ENCODE measurements at regions not wholly inside any gene's neighbourhood (a gene's known extent, or its start where the extent isn't known, plus 50 kb on each side); places are given as distances from the start of the nearest gene placed in this dataset.
A peak's percentile ranks its signal among the peaks of the same experiment; 100 is the strongest.

DNA sequence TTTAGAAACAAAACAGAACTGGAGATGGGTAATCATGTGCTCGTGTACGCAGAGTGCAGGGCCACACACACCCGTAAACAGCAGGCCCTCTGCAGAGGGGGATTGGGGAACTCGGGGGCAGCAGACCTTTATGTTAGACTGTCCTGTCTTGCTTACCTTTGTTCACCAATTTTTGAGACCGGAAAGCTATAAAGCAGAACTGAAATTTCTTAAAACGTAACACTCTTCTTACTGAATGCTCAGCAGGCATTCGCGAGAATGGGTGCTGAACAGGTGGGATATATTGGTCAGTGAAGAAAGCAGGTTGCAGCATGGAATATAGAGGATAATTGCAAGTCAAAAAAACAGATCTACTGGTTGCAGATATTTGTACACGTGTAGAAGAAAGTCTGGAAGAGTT is 211.1 kb downstream of the BMP7 start:
- DNase-seq: no peak

DNA sequence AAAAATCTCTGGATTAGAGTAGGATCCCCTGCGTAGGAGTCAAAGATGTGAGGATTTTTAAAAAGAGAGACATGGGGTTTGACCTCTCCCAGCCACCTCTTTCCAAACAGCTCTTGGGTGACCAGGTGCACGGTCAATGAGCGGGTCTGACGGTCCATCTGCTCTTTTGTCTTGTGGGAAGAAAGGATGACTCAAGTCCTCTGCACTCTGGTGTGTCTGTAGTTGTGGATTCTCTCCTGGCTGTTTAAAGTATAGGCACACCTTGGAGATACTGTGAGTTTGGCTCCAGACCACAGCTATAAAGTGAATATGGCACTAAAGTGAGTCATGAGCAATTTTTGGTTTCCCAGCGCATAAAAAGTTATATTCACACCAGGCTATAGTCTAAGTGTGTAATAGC is 209.8 kb downstream of the BMP7 start:
- DNase-seq: no peak

DNA sequence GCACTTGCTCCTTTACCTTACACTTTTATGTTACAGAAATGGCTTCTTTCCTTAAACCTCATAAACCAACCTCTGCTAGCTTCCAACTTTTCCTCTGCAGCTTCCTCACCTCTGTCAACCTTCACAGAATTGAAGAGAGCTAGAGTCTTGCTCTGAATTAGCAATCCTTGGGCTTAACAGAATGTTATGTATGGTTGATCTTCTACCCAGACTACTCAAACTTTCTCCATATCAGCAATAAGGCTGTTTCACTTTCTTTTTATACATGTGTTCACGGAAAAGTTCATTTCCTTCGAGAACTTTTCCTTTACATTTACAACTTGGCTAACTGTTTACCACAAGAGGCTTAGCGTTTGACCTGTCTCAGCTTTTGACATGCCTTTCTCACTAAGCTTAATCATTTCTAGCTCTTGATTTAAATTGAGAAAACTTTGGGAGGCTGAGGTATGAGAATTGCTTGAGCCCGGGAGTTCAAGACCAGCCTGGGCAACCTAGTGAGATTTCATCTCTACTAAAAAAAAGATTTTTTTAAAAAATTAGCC is 207.3 kb downstream of the BMP7 start:
- no peak for DNase-seq

DNA sequence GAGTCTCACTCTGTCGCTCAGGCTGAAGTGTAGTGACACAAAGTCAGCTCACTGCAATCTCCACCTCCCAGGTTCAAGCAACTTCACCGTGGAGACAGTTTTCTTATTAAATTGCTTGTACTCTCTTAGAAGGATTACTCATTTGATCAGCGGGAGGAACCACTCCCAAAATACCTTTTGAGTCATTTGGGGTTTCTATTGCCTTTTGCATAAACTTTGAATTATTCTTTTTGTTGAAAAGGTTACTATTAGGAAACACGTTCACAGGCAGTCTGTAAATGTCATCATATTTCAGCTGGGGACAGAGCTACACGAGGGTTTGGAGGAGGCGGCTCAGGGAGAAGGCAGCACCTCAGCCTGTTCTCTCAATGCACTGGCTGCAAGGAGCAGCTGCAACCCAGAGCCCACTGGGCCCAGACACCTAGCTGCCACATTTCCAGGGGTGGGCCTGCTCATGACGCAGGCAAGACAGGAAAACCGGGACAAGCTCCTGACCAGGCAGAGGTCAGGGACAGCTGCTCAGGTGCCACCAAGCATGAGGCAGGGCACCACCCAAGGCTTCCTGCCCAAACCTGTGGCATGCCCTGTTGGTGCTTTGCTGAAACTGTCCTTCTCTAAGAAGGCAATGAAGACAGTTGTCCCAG is 205.9 kb downstream of the BMP7 start:
- DNase-seq: no peak

DNA sequence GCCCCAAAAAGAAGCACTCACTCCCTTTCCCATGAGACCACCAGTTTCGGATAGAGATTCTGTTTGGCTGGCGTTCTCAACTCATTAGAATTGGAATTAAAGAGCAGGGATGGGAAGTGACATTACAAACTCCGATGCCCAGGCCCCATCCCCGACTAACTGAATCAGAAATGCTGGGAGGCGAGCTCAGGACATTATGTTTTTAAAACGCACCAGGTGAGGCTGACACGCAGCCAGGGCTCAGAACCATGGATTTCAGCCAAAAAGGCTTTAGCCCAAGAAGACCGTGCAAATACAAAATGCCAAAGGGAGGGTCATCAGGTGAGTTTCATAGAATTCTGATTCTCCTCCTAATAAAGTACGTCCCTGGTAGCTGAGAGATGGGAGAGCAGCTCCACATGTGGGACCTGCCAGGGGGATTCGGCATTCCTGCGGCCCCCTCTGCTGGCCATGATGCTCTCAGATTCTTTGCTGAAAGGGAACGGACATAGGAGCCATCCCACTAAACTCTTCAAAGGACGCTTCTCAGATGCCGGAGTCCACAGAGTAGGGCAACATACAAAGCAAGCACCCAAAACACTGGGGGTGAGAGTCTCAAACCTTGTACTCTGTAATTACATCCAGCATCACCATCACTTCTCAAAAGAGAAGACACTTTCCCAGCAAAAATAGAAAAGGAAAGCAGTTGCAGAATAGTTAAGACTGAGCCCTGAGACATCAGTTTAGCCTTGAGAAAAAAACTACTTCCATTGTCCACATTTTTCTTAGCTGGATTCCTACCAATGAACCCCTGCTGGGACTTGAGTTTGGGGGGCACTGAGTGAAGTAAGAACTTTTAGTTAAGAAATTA is 205.2 kb downstream of the BMP7 start:
- DNase-seq: peak in 17 of 51 donors; percentile 4 to 43 (median 15)

DNA sequence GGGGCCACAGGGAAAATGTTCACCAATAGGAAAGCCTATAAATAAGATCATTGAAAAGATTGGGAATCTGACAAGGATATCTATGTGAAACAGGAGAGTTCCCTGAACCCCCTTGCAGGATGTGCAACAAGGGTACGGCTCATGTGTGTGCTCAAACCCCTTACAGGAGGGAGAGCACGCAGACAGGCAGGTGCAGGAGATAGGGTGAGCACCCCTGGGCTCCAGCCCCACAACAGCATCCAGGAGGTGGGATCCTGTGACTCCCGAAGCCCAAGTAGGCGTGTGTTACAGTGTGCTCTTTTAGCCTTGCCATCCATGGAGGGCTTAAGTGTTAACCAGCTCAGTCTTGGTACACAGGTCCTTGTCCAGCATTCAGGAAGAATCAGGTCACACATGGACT is 204.2 kb downstream of the BMP7 start:
- no peak for DNase-seq

DNA sequence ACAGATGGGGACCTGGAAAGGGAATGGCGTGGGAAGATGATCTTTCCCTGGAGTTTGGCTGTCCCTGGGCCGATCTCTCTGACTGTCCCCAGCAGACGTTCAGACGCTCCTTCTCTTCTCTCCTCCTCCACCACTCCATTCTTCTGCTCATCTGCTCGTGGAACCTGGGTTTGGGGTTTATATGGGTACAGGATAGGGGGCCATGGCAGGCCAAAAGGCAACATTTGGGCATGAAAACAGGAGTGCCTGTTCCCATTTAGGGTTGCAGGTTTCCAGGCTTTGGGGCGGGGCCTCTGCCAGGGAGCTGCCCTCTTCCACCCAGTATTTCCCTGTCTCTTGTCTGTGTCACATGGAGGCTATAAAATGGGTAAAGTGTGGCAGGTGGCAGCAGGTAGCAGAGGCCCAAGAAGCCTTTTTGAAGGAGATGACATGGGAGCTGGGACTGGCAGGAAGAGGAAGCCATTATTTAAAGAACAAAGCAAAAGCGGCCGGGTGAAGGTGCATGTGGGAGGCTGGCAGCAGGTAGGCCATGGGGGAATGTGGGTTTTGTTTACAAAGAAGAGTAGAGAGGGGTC is 203.7 kb downstream of the BMP7 start:
- DNase-seq: no peak

DNA sequence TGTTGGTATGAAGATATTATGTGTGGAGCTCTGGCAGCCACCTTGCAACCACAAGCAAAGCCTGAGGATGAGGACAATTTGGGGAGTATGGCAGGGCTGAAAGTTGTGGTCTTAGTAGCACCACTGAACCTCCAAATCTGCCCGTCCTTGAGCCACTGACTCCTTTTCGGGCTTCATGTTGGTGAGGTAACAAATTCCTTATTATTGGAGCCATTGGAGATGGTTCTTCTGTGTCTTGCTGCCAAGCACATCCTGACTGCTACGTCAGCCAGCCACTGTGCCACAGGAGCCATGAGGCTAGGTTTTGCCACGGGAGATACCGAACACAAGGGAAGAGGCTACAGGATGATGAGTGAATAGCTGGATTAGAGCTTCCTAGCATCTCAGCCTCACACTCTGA is 201.6 kb downstream of the BMP7 start:
- no peak for DNase-seq

DNA sequence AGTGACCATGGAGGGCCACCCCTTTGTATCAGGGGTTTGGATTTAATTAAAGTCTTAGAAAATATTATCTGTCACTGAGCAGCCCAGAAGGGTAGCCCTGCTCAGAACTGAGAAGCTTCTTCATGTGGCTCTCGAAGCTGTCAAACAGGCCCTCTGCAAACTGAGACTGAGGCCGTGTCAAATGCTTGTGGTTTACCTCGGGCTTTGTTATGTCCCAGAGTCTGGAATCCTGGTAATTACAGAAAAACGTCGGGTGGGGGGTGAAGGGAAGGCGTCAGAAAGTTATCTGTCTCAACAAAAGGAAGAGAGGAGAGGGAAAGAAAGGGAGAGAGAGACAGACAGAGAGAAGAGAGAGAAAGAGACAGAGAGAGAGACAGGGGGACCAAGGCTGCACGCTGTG is 200.8 kb downstream of the BMP7 start:
- no peak for DNase-seq

DNA sequence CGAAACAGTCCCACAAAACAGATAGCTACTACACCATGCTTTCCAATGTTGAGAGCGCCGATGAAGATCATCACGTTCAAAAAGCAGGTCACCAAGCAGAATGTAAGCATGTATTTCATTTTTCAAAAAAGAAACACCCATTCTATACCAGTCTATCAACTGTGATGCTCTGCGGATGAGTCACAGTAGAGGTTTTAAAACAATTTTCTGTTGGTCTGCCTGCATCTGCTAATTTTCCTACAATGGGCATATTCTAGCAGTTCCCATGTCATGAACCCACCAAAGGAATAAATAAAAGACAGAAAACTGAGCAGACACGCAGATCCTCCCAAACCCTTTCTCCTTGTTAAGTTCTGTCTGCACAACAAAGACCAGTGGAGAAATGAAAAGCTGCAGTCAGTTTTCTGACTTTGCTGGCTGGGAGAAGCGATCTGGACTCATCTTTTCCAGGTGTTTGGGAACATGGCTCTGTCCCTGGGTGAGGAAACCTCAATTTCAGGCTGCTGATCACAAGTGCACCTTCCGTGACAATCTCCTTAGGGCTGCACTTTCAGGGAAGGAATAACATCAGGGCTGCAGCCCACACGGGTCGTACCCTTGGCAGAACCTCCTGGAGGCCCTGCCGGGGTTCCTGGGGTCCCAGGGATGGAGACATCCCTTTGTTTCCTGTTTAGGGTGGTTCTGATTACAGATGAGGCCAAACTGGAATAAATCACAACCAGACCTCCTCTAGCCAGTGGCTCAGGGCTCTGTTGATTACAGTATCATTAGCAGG is 200.1 kb downstream of the BMP7 start:
- DNase-seq: no peak

DNA sequence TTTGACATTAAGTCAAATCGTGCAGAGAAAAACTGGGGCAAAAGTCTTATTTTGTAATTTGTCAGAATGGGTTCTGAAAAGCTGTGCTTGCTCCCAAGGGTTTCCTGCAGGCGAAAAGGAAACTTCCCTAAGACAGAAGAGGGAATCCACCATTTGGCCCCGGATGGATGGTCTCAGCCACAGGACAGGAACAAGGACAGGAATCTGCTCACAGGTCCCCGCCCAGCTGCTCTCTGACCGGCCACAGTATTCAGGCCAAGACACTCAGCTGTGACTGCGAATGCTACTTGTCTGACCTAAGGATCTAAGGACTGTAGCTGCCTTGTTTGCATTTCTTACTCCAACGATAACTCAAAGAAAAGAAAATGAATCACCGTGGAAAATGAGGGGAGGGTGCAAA is 197.0 kb downstream of the BMP7 start:
- DNase-seq: no peak

DNA sequence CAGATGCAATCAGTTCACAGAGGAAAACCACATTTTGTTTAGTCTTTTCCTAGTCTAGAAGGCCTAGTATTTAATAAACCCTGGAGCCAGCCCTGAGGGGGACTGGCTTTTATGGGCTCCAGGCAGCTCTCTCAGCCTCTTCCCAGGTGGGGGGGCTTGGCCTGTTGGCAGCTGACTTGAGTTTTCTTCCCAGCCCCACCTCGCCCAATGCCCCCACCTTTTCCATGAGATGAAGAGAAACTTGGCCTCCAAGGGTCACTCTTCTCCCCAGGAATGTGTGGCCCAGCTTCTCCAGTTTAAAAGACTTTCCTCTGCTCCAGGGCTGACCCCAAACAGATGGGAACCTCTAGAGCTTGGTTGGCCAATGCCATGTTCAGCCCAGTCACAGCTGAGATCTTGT is 196.1 kb downstream of the BMP7 start:
- DNase-seq: no peak

DNA sequence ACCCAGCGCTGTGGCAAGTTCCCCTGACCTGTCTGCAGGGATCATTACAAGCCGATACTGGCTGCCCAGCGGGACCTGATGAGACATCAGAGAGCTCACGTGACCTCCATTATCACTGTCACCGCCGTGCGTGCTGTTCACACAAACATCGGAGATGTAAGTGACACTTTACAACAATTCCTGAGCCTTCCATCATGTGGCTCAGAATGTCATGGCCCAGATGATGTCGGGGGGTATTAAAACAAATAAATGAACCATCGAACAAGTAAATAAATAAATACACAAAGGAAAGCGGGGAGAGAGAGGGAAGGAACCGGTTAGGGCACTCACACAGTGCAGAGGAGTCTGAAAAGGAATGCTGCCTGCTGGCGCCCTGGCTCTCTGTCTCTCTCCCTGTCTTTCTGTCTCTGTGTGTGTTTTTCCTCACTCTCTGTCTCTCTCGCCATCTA is 195.1 kb downstream of the BMP7 start:
- no peak for DNase-seq

DNA sequence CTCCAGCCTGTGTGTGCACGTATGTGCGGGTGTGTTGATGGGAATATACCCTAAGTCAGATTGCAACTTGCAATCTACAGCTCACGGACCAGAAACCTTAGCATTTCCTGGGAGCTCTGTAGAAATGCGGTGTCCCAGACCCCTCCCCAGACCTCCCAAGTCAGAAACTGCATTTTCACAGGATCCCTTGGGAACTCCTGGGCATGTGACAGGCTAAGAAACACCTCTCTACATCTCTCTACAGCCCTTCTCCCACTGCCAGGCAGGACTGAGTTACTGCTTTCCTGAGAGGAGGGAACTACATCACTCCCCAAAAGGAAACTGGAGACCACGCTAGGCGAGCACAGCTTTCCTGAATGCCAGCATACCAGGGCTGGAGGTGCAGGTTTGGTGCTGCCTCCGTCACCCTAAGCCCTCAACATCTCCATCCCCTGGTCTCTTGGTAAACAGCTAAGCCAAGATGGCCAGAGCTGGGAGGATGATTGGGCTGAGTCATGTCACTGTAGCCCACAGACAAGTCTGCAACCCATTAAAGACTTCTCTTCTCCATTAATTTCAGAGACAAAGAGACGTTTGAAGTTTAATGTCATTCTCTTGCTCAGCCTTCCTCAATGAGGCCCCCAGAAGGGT is 194.4 kb downstream of the BMP7 start:
- no peak for DNase-seq

DNA sequence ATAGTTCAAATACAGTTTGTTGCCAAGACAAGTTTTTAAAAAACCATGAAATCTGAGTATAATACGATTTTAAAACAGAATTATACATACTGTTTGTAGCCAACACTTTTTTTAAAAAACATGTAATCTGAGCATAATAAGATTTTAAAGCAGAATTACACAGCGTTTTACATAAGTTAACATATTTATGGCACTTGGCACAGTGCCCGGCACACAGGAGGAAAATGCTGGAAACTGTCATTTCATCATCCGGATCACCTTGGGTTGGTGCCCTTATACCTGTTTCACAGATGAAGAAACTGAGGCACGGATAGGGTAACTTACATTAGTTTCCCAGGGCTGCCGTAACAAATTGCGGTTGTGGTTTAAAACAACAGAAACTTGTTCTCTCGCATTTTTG is 193.0 kb downstream of the BMP7 start:
- DNase-seq: no peak

DNA sequence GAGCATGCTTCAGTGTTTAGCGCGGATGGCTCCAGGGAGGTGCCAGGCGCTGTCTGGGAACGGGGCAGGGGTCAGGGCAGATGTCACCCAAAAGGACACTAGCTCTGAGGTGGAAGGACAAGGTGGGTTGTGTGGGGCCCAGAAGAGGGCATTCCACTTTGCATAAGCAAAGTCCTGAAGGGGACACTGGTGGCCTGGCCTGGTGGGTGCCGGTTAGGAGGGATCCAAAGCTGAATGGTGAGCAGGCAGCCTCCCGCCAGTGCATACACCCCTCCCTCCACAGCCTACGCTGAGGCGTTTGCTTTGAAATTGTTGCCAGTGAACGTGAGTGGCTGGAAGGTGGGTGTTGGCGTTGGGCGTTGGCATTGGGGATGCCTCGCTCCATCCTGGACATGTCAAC is 192.1 kb downstream of the BMP7 start:
- DNase-seq: no peak

DNA sequence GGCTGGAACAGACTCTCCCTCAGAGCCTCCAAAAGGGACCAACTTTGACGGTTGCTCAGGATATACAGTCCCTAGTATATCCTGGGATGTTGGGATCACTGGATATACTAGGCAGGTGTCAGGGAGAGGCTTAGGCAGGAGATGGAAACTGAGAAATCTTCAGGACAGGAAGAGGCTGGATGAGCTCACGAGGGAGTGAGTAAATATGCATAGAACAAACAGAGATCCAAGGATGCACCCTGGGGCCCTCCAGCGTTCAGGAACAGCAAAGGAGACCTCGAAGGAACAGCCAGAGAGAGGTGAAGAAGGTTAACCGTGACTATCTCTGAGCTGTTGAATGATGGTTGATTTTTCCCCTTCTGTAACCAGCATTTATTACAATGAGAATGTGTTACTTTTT is 191.3 kb downstream of the BMP7 start:
- no peak for DNase-seq

DNA sequence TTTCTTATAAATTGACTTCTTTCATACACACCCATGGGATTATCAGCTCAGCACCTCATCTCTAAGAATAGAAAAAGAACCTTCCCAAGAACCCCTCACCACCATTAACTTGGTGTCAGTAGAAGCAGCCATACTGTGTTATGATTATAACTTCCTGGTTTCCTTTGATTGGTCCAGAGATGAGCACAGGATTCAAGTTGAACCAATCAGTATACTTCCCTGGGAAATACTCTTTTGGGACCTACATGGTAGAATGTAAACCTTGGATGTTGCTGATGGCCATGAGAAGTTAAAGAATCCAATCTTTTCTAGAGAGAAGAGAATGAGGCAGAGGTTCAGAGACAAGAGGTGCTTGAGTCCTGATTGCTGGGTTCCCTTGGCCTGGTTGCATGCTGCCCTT is 190.8 kb downstream of the BMP7 start:
- DNase-seq: no peak

DNA sequence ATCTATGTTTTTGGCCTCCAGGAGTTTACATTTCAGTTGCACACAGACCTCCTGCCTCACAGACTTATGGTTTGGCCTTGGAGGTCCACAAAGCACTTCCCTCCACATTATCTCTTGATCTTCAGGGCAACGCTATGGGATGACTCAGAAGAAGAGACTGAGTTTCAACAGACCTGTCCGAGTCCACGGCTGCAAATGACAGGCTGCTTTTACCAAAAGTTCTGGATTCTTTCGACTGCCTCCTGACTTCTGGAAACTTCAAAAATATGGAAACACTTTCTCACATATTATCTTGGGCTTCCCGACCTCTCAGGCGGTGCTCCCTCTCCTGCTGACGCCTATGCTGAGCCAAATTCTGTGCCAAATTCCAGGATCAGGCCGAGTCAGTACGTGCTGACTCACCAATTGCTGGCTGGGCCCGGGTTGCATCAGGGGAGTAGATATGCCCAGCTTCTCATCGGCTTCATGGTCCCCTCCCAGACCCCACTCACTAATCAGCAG is 190.2 kb downstream of the BMP7 start:
- no peak for DNase-seq

DNA sequence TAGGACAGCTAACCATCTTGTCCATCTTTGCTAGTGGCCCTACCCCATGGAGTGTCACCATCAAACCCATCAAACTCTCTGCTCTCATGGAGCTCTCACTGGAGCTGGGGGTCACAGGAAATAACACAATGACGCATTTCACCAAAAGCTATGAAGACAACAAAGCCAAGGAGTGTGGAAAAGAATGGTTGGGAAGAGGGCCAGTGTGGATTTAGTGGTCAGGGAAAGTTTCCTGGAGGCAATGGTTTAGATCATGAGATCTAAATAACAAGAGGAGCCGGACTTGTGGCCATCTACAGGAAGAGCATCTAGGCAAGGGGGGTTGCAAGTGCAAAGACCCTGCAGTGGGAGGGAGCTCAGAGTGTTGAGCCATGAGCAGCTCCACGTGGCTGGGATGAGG is 189.5 kb downstream of the BMP7 start:
- DNase-seq: no peak

DNA sequence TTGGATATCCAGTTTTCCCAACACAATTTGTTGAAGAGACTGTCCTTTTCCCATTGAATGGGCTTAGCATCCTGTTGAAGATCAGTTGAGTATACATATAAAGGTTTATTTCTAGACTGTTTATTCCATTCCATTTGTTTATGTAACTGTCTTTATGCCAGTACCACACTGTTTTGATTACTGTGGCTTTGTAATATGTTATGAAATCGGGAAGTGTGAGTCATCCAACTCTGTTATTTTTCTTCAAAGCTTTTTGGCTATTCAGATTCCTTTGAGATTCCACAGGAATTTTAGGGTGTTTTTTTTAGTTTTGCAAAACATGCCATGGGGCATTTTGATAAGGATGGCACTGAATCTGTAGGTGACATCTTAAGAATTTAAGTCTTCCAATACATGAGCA is 188.3 kb downstream of the BMP7 start:
- no peak for DNase-seq
